A549 (cell line): ENCODE measurements at regions not wholly inside any gene's neighbourhood (a gene's known extent, or its start where the extent isn't known, plus 50 kb on each side); places are given as distances from the start of the nearest gene placed in this dataset.

Experiments used
- ATAC-seq, 2 experiments: fragments of 200-7000 bp in 1 of 2; fragments of >200 bp in 1 of 2; cut with Nextera tagmentation in 1 of 2; cut with Tn5 transposase in 1 of 2; 3 replicates each; pipeline versions ENCODE4 v1.8.0 to v1.9.1; 2018 to 2020; ENCODE audit warnings: mild to moderate bottlenecking in 1 of 2, moderate library complexity in 1 of 2
- CTCF ChIA-PET: fragments of 300-600 bp; sonication (Branson Sonifier 250); formaldehyde crosslinking; extraction: SDS; loops from one replicate; lab custom pipeline; 2021; ENCODE audit warnings: antibody characterized with exemption, inconsistent platforms; lab: Yijun Ruan, JAX
- POLR2A ChIA-PET: fragments of 350-600 bp; formaldehyde crosslinking; extraction: SDS; loops from one replicate; lab custom pipeline; 2021; ENCODE audit warnings: antibody characterized with exemption, inconsistent platforms; lab: Yijun Ruan, JAX
- DNase-seq, 2 experiments: peaks; one replicate each; pipeline versions ENCODE4 v3.0.0 to v3.0.0-alpha.2; 2011 to 2016; ENCODE audit warnings: low read depth in 1 of 2, low spot score in 1 of 2
- FAIRE-seq: peaks from 2 replicates; lab custom pipeline; 2011; peaks lifted over from hg19 to GRCh38; lab: Jason Lieb, UNC
- H3K27ac ChIP-seq, 2 experiments: fragments of >200 bp; sonication (Bioruptor Twin); formaldehyde crosslinking; 3 replicates each; pipeline ENCODE4 v1.5.1; 2016 to 2017
- H3K4me1 ChIP-seq: fragments of >200 bp; sonication (Bioruptor Twin); formaldehyde crosslinking; 3 replicates; pipeline ENCODE4 v1.6.1; 2016
- H3K4me2 ChIP-seq: fragments of >200 bp; sonication (Bioruptor Twin); formaldehyde crosslinking; 3 replicates; pipeline ENCODE4 v1.6.1; 2016
- H3K4me3 ChIP-seq: fragments of >200 bp; sonication (Bioruptor Twin); formaldehyde crosslinking; 3 replicates; pipeline ENCODE4 v1.5.1; 2016
- H3K9me3 ChIP-seq: fragments of >200 bp; sonication (Bioruptor Twin); formaldehyde crosslinking; 3 replicates; pipeline ENCODE4 v1.6.1; 2016
- CHD2 ChIP-seq: fragments of 150-350 bp; IDR thresholded peaks from 2 replicates; pipeline ENCODE4 v1.6.1; 2014; ENCODE audit warnings: low read length; ENCODE audit not compliant: partially characterized antibody
- GATA3 ChIP-seq: IDR thresholded peaks from 2 replicates; pipeline ENCODE4 v1.6.1; 2012; ENCODE audit warnings: borderline replicate concordance
- HOXB13 ChIP-seq: fragments of 250-450 bp; sonication (Bioruptor Pico); IDR thresholded peaks from 2 replicates; pipeline ENCODE4 v1.5.0; 2020; ENCODE audit warnings: low read depth, mild to moderate bottlenecking, moderate library complexity
- POLR2A ChIP-seq: IDR thresholded peaks from 2 replicates; pipeline ENCODE4 v1.6.1; 2012; ENCODE audit warnings: mild to moderate bottlenecking, low read length
- RCOR1 ChIP-seq: fragments of 150-350 bp; IDR thresholded peaks from 2 replicates; pipeline ENCODE4 v1.6.1; 2014; ENCODE audit warnings: antibody characterized with exemption, low read length, low read depth
- REST ChIP-seq: fragments of 200-600 bp; sonication (generic); IDR thresholded peaks from 2 replicates; pipeline ENCODE4 v1.6.1; 2016; ENCODE audit warnings: antibody characterized with exemption, mild to moderate bottlenecking, moderate library complexity
- RFX5 ChIP-seq: fragments of 450-650 bp; IDR thresholded peaks from 2 replicates; pipeline ENCODE4 v1.7.1; 2014; ENCODE audit warnings: antibody characterized with exemption, mild to moderate bottlenecking, moderate library complexity
- RNF2 ChIP-seq: fragments of 200-600 bp; sonication (generic); IDR thresholded peaks from 2 replicates; pipeline ENCODE4 v1.6.1; 2016; ENCODE audit warnings: low read depth, mild to moderate bottlenecking, antibody characterized with exemption, moderate library complexity, borderline replicate concordance
- SMC3 ChIP-seq: fragments of >200 bp; sonication (Bioruptor Twin); formaldehyde crosslinking; IDR thresholded peaks from 3 replicates; pipeline ENCODE4 v1.6.1; 2018; ENCODE audit warnings: inconsistent platforms
- WGBS: methylation state at CpG from one replicate; pipeline ENCODE4 v1.1.6; 2017; ENCODE audit errors: missing lambda C conversion rate; 5-methylcytosine and 5-hydroxymethylcytosine counted together
- TF ChIP-seq, protein P1 (sequence below): fragments of 250-450 bp; sonication (Bioruptor Pico); IDR thresholded peaks from 2 replicates; pipeline ENCODE4 v1.5.0; 2020; ENCODE audit warnings: low read depth, mild to moderate bottlenecking, moderate library complexity
- TF ChIP-seq, protein P2 (sequence below): fragments of >200 bp; sonication (Bioruptor Twin); formaldehyde crosslinking; IDR thresholded peaks from 3 replicates; pipeline ENCODE4 v1.5.1; 2016

GRCh38 chr2:9142551-9143263, 63.9 kb upstream of the ASAP2 start (continued):
- TF ChIP-seq REST (no peak), HOXB13 (CRISPR knock-in tag) (no peak)
- TF ChIP-seq, protein P1, sequence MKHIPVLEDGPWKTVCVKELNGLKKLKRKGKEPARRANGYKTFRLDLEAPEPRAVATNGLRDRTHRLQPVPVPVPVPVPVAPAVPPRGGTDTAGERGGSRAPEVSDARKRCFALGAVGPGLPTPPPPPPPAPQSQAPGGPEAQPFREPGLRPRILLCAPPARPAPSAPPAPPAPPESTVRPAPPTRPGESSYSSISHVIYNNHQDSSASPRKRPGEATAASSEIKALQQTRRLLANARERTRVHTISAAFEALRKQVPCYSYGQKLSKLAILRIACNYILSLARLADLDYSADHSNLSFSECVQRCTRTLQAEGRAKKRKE (CRISPR knock-in tag) = 0 out of 2 replicates have a peak, but pooled peaks have one; percentile 15
- TF ChIP-seq, protein P2, sequence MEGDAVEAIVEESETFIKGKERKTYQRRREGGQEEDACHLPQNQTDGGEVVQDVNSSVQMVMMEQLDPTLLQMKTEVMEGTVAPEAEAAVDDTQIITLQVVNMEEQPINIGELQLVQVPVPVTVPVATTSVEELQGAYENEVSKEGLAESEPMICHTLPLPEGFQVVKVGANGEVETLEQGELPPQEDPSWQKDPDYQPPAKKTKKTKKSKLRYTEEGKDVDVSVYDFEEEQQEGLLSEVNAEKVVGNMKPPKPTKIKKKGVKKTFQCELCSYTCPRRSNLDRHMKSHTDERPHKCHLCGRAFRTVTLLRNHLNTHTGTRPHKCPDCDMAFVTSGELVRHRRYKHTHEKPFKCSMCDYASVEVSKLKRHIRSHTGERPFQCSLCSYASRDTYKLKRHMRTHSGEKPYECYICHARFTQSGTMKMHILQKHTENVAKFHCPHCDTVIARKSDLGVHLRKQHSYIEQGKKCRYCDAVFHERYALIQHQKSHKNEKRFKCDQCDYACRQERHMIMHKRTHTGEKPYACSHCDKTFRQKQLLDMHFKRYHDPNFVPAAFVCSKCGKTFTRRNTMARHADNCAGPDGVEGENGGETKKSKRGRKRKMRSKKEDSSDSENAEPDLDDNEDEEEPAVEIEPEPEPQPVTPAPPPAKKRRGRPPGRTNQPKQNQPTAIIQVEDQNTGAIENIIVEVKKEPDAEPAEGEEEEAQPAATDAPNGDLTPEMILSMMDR = peak; percentile 99
- TF ChIP-seq, all 56 proteins: peak for 14

- Histone ChIP-seq H3K4me3 (no peak overlapping the region), H3K4me2 (peak overlapping the region; percentile 94), H3K27ac (peak overlapping the region; percentile 79 to 83; a peak in 5 of 6 replicates), H3K9me3 (no peaks in the 10 kb centered on the region), H3K4me1 (peaks cover 30% of the 10 kb centered on the region)
- DNase-seq (no peak), ATAC-seq (no peak), FAIRE-seq (no peak)
- POLR2A ChIA-PET = interaction anchor here (1.6 kb wide), 1 partner anchor 414 kb away, joined by 5 read pairs; the partner anchor contains the start of gene ADAM17
- CTCF ChIA-PET = interaction anchor here (0.6 to 10.8 kb wide), 77 partner anchors 9 to 635 kb away, joined by 3 to 209 read pairs (median 5); partner anchors contain the start of genes ADAM17, ASAP2, CPSF3 and IAH1
- 93% methylated on average over 15 of the region's 15 CpGs for WGBS
- TF ChIP-seq RNF2 (no peak), RCOR1 (no peak), GATA3 (no peak), RFX5 (no peak), CHD2 (no peak), POLR2A (no peak), SMC3 (no peak)
- TF ChIP-seq, protein P2 = no peak
These were observed 64.7 kb upstream of the ASAP2 start for GRCh38 chr2:9141706-9142460.
